AG04450 (cell line): ENCODE measurements at regions not wholly inside any gene's neighbourhood (a gene's known extent, or its start where the extent isn't known, plus 50 kb on each side); places are given as distances from the start of the nearest gene placed in this dataset.

ENCODE experiments used
- CTCF ChIA-PET: fragments of 300-600, 350-600 bp; formaldehyde crosslinking; extraction: SDS; loops from one replicate; lab custom pipeline; 2022; ENCODE audit warnings: antibody characterized with exemption, inconsistent platforms; lab: Charles Lee
- POLR2A ChIA-PET: fragments of 350-600 bp; formaldehyde crosslinking; extraction: SDS; loops from one replicate; lab custom pipeline; 2021; ENCODE audit warnings: antibody characterized with exemption, inconsistent platforms; lab: Yijun Ruan, JAX
- DNase-seq: peaks from one replicate; pipeline ENCODE4 v3.0.0-alpha.2; 2011; ENCODE audit warnings: low read depth, low spot score
- H3K27ac ChIP-seq: one replicate; pipeline ENCODE4 v1.5.1; 2012; ENCODE audit warnings: low read depth, low read length, control low read depth
- H3K27me3 ChIP-seq: one replicate; pipeline ENCODE4 v1.6.0; 2012; ENCODE audit warnings: low read length; ENCODE audit not compliant: control insufficient read depth, insufficient read depth
- H3K4me3 ChIP-seq: 2 replicates; pipeline ENCODE4 v1.5.1; 2011; ENCODE audit warnings: mild to moderate bottlenecking, low read depth, low read length, control low read depth
- H3K9me3 ChIP-seq: 2 replicates; pipeline ENCODE4 v1.5.1; 2012; ENCODE audit warnings: low read length; ENCODE audit not compliant: control insufficient read depth, insufficient read depth
- TF ChIP-seq, protein P1 (sequence below): IDR thresholded peaks from 2 replicates; pipeline ENCODE4 v1.5.1; 2011; ENCODE audit warnings: low read depth, low read length, control low read depth, inconsistent platforms

DNA sequence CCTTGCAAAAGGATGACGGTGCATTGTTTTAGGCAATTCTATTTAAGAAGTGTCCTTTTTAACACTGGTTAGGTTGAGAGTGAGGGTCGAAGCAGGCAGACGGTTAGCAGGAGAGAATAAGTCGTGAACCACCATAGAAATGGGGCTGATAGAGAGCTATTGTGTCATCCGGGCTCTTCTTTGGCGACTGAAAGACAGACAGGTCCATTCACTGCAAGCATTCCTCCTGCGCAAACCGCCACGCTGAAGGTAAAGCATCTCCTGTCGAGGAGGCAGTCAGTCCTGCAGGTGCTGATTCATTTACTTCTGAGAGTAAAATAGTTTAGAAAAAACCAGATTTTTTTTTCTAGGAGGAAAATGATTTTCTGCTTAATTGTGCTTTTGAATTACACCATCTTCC, 1002.8 kb upstream of the NR2F2 start:
- CTCF ChIA-PET, result no interaction called here
- POLR2A ChIA-PET, result no interaction called here
- H3K4me3 ChIP-seq, result no peak overlapping the region

DNA sequence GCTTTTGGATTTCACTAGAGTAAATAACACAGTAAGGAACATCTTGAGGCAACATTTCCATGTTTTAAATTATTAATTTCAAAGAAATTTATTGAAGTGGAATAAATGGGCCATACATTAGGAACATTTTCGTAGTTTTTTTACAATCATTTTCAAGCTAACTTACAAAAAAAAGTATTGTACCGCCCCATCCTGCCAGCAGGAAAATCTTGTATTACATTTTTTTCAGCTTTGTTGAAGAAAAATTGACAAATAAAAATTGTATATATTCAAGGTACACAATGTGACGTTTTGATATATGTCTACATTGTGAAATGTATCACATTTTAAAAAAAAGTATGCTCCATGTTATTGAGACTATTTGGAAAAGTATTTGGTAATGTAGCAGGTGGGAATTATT, 1001.9 kb upstream of the NR2F2 start:
- Histone ChIP-seq H3K4me3 (no peak overlapping the region), H3K9me3 (no peaks in the 10 kb centered on the region), H3K27ac (no peak overlapping the region), H3K27me3 (no peaks in the 10 kb centered on the region)
- ChIA-PET CTCF (no interaction called here), POLR2A (no interaction called here)
- DNase-seq, result no peak
- TF ChIP-seq, protein P1, sequence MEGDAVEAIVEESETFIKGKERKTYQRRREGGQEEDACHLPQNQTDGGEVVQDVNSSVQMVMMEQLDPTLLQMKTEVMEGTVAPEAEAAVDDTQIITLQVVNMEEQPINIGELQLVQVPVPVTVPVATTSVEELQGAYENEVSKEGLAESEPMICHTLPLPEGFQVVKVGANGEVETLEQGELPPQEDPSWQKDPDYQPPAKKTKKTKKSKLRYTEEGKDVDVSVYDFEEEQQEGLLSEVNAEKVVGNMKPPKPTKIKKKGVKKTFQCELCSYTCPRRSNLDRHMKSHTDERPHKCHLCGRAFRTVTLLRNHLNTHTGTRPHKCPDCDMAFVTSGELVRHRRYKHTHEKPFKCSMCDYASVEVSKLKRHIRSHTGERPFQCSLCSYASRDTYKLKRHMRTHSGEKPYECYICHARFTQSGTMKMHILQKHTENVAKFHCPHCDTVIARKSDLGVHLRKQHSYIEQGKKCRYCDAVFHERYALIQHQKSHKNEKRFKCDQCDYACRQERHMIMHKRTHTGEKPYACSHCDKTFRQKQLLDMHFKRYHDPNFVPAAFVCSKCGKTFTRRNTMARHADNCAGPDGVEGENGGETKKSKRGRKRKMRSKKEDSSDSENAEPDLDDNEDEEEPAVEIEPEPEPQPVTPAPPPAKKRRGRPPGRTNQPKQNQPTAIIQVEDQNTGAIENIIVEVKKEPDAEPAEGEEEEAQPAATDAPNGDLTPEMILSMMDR, result no peak

More for the DNA sequence above, 1002.8 kb upstream of the NR2F2 start:
- DNase-seq, result no peak
- H3K27me3 ChIP-seq, result no peaks in the 10 kb centered on the region
- TF ChIP-seq, protein P1, result no peak
- H3K9me3 ChIP-seq, result no peaks in the 10 kb centered on the region
- no peak overlapping the region for H3K27ac ChIP-seq

DNA sequence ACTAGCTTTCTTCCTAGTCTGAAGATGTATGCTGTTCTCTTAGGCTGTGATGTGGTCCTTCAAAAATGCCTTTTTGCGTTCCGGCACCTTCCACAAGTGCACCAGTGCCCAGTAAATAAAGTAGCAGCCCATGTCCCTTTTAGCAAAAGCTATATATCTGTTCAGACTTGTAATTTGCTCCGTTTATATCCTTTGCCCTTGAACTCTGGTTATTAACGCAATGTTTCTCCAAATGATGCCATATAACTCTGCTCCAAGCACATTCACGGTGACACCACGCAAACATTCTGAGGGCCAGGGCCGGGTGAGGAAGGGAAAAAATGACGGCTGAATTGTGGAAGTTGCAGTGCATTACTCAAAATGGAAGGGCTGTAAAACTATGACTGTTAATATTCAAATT, 1001.1 kb upstream of the NR2F2 start:
- Histone ChIP-seq H3K4me3 (no peak overlapping the region), H3K9me3 (no peaks in the 10 kb centered on the region), H3K27me3 (no peaks in the 10 kb centered on the region), H3K27ac (no peak overlapping the region)
- TF ChIP-seq, protein P1, result no peak
- DNase-seq, result no peak
- CTCF ChIA-PET, result no interaction called here
- POLR2A ChIA-PET, result interaction anchor here (0.6 kb wide), 1 partner anchor 1093 kb away, joined by 10 read pairs; no protein-coding TSS in a partner anchor

DNA sequence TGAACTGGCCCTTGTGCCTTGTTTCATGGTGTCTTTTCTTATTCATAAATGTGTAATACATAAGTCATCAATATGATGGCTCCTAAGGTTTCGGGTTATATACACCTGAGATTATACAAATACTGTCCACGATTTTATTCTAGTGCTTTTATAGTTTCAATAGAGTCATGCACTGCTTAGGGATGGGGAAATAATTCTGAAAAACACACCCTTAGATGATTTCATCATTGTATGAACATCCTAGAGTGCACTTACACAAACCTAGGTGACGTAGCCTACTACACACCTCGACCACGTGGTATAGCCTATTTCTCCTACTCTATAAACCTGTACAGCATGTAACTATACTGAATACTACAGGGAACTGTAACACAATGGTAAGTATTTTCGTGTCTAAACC, 988.8 kb upstream of the NR2F2 start:
- H3K9me3 ChIP-seq, result no peaks in the 10 kb centered on the region
- POLR2A ChIA-PET, result no interaction called here

DNA sequence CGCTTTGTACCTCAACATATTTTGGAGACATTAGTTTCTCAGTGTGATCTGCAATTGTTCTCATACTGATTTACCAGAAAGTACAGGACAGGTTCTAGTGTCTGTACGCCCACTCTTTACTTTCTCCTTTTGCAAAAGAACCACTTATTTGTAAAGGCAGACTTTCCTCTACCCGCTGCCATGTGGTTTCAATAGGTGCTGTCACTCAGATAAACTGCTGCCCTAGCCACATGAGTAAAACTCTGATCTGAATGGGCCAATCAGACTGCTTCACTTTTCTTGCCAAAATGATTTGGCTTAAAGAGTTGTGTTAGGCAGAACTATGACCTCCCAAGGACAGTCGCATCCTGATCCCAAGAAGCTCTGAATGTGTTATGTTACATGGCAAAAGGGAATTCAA, 984.6 kb upstream of the NR2F2 start:
- Histone ChIP-seq H3K4me3 (no peak overlapping the region), H3K27me3 (no peaks in the 10 kb centered on the region), H3K27ac (no peak overlapping the region), H3K9me3 (no peaks in the 10 kb centered on the region)
- TF ChIP-seq, protein P1, result no peak
- ChIA-PET CTCF (no interaction called here), POLR2A (no interaction called here)
- no peak for DNase-seq

More for the DNA sequence above, 988.8 kb upstream of the NR2F2 start:
- H3K27ac ChIP-seq, result no peak overlapping the region
- TF ChIP-seq, protein P1, result no peak
- H3K4me3 ChIP-seq, result no peak overlapping the region
- CTCF ChIA-PET, result no interaction called here
- H3K27me3 ChIP-seq, result no peaks in the 10 kb centered on the region
- DNase-seq, result no peak
